RWPE2 (cell line): ENCODE measurements at regions not wholly inside any gene's neighbourhood (a gene's known extent, or its start where the extent isn't known, plus 50 kb on each side); places are given as distances from the start of the nearest gene placed in this dataset.

Source experiments
- ATAC-seq: fragments of 200-7000 bp; cut with Tn5 transposase; 3 replicates; pipeline ENCODE4 v1.9.1; 2021; ENCODE audit warnings: low read depth
- DNase-seq: peaks from one replicate; pipeline ENCODE4 v3.0.0-alpha.2; 2020; ENCODE audit warnings: low spot score
- H3K27ac ChIP-seq: fragments of 450-650 bp; 2 replicates; pipeline ENCODE4 v1.5.1; 2017; ENCODE audit warnings: mild to moderate bottlenecking; ENCODE audit not compliant: poor library complexity, severe bottlenecking
- H3K27me3 ChIP-seq: fragments of 250-450 bp; sonication (Bioruptor Pico); 2 replicates; pipeline ENCODE4 v1.5.1; 2021; ENCODE audit warnings: mild to moderate bottlenecking, moderate library complexity; ENCODE audit not compliant: insufficient read depth, poor library complexity, severe bottlenecking
- H3K36me3 ChIP-seq: fragments of 250-450 bp; sonication (Bioruptor Pico); 2 replicates; pipeline ENCODE4 v1.5.1; 2020; ENCODE audit warnings: low read depth, mild to moderate bottlenecking, moderate library complexity
- H3K4me1 ChIP-seq: fragments of 250-450 bp; sonication (Bioruptor Pico); 2 replicates; pipeline ENCODE4 v1.5.1; 2021; ENCODE audit warnings: mild to moderate bottlenecking, moderate library complexity; ENCODE audit not compliant: insufficient read depth, poor library complexity, severe bottlenecking
- H3K4me3 ChIP-seq: fragments of 250-450 bp; sonication (Bioruptor Pico); 2 replicates; pipeline ENCODE4 v1.5.1; 2021; ENCODE audit warnings: mild to moderate bottlenecking, moderate library complexity; ENCODE audit not compliant: severe bottlenecking
- H3K9me3 ChIP-seq: fragments of 250-450 bp; sonication (Bioruptor Pico); 2 replicates; pipeline ENCODE4 v1.5.1; 2021; ENCODE audit warnings: mild to moderate bottlenecking, moderate library complexity; ENCODE audit not compliant: severe bottlenecking
- TF ChIP-seq, protein P1 (sequence below): fragments of 450-650 bp; IDR thresholded peaks from one replicate; pipeline ENCODE4 v1.5.1; 2017; ENCODE audit warnings: mild to moderate bottlenecking, moderate library complexity; ENCODE audit not compliant: poor library complexity, severe bottlenecking

DNA sequence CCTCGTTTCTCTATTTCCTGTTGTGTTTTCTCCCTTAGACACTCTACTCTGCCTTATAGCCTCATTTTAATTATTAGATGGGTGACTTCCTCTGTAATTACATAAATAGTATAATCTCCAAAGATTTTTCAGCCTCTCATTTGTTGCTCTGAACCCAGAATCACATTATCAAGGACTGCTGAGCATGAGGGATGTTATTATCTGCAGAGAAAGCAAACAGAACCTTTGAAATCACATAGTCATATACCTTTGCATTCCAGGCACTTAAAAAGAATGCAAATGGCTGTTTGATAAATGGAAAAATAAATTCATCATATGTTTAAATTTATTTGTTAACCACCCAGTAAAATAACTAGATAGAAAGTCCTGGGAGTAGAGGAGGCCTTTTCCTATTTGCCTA, 305.1 kb upstream of the PPP1R2C start:
- TF ChIP-seq, protein P1, sequence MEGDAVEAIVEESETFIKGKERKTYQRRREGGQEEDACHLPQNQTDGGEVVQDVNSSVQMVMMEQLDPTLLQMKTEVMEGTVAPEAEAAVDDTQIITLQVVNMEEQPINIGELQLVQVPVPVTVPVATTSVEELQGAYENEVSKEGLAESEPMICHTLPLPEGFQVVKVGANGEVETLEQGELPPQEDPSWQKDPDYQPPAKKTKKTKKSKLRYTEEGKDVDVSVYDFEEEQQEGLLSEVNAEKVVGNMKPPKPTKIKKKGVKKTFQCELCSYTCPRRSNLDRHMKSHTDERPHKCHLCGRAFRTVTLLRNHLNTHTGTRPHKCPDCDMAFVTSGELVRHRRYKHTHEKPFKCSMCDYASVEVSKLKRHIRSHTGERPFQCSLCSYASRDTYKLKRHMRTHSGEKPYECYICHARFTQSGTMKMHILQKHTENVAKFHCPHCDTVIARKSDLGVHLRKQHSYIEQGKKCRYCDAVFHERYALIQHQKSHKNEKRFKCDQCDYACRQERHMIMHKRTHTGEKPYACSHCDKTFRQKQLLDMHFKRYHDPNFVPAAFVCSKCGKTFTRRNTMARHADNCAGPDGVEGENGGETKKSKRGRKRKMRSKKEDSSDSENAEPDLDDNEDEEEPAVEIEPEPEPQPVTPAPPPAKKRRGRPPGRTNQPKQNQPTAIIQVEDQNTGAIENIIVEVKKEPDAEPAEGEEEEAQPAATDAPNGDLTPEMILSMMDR = no peak
- Histone ChIP-seq H3K36me3 (no peaks in the 10 kb centered on the region), H3K4me1 (no peaks in the 10 kb centered on the region), H3K27me3 (no peaks in the 10 kb centered on the region), H3K4me3 (no peak overlapping the region), H3K9me3 (no peaks in the 10 kb centered on the region), H3K27ac (no peak overlapping the region)
- DNase-seq (no peak), ATAC-seq (no peak)

DNA sequence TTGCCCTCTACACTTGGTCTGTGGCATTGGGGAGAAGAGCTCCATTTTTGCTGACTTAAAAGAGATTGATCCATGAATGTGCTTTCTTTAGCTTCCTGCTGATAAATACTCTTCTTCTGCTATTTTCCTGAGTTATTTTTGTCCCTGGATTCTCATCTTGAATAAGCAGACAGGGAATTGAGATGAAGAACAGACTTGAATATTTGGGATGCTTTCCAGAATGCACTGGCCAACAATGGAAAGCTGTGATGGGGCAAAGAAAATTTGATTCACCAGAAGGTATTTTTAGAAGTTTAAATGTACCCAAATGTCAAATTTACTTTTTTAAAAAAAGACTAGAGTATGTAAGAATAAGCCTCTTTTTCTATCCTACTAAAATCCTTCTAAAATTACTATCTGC, 309.9 kb upstream of the PPP1R2C start:
- no peak overlapping the region for H3K27ac ChIP-seq
- DNase-seq = no peak
- no peaks in the 10 kb centered on the region for H3K4me1 ChIP-seq
- TF ChIP-seq, protein P1 = no peak
- no peaks in the 10 kb centered on the region for H3K27me3 ChIP-seq
- H3K36me3 ChIP-seq = no peaks in the 10 kb centered on the region
- no peak for ATAC-seq
- H3K4me3 ChIP-seq = no peak overlapping the region
- H3K9me3 ChIP-seq = no peaks in the 10 kb centered on the region

DNA sequence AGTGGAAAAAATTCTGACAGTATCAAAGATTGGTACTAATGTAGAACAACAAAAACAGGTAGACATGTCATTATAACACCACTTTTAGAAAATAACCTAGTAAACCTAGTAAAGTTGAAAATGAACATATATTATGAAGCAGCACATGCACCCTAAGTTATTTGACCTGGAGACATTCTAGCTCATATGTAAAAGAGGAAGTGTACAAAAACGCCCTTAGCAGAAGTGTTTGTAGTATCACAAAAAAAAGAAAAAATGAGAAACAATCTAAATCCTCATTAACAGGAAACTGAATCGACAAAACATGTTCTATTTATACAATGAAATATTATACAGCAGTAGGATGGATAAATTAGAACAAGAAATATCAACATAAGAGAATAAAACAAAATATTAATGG, 318.9 kb upstream of the PPP1R2C start:
- H3K27ac ChIP-seq = no peak overlapping the region
- TF ChIP-seq, protein P1 = no peak
- no peak for DNase-seq

DNA sequence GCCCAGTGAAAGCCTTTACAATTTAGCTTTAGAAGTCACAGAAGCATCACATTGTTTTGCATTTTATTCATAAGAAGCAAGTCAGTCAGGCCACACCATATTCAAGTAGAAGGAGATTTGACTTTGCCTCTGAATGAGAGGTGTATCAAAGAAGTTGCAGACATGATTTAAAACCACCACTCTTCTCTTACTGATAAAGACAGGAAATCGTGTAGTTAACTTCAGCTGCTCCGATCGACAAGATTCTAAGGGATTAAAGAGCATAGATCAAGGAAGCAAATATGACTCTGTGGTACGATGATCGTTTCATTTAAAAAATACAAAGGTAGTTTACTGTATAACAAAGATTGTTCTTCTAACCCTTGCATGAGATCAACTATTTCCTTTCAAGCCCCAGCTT, 328.0 kb upstream of the PPP1R2C start:
- Histone ChIP-seq H3K9me3 (no peaks in the 10 kb centered on the region), H3K4me1 (no peaks in the 10 kb centered on the region), H3K36me3 (no peaks in the 10 kb centered on the region), H3K27ac (no peak overlapping the region), H3K27me3 (no peaks in the 10 kb centered on the region), H3K4me3 (no peak overlapping the region)
- no peak for DNase-seq
- no peak for ATAC-seq
- TF ChIP-seq, protein P1 = no peak

More for the DNA sequence above, 318.9 kb upstream of the PPP1R2C start:
- Histone ChIP-seq H3K27me3 (no peaks in the 10 kb centered on the region), H3K4me1 (no peaks in the 10 kb centered on the region), H3K4me3 (no peak overlapping the region), H3K9me3 (no peaks in the 10 kb centered on the region), H3K36me3 (no peaks in the 10 kb centered on the region)
- ATAC-seq = no peak

DNA sequence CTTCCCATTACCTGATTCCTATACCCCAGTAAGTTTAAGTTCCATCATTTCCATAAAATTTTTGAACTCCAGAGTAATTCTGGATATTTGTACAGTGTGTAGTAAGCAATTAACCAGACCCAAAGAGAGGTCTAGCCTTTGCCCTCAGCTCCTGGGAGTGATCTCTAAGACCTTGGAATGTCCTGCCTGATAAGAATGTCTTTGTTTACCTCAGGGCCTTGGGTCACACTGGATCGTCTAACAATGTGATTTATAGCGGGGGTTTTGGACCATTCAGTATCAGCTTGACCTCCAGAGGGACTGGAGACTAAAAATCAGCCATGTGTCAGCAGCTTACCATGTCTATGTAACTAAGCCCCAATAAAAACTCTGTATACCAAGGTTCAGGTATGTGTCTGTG, 330.9 kb upstream of the PPP1R2C start:
- Histone ChIP-seq H3K27ac (no peak overlapping the region), H3K27me3 (no peaks in the 10 kb centered on the region), H3K4me3 (no peak overlapping the region), H3K9me3 (no peaks in the 10 kb centered on the region), H3K4me1 (no peaks in the 10 kb centered on the region), H3K36me3 (no peaks in the 10 kb centered on the region)
- no peak for ATAC-seq
- TF ChIP-seq, protein P1 = no peak
- no peak for DNase-seq
